ENCODE measurements at regions not wholly inside any gene's neighbourhood (a gene's known extent, or its start where the extent isn't known, plus 50 kb on each side); places are given as distances from the start of the nearest gene placed in this dataset.

DNA sequence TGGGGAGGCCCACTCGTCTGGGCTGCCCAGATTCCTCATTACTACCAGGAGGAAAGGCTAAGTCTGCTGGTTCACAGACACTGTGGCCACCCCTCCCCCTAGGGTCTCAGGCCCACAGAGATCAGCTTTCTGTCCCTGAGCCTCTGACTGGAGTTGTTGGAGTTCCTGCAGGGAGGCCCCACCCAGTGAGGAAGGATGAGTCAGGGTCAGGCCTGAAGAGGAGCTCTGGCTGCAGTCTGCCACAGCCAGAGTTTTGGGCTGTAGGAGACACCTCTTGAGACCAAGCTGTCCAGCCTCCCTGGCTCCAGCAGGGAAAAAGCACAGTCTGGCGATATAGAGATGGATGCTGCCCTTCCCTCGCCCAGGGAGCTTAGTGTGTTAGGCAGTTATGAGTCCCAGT lies 720.9 kb upstream of the SEMA6D start:
- ATAC-seq (no peak), DNase-seq (no peak)
- TF ChIP-seq, protein P1, sequence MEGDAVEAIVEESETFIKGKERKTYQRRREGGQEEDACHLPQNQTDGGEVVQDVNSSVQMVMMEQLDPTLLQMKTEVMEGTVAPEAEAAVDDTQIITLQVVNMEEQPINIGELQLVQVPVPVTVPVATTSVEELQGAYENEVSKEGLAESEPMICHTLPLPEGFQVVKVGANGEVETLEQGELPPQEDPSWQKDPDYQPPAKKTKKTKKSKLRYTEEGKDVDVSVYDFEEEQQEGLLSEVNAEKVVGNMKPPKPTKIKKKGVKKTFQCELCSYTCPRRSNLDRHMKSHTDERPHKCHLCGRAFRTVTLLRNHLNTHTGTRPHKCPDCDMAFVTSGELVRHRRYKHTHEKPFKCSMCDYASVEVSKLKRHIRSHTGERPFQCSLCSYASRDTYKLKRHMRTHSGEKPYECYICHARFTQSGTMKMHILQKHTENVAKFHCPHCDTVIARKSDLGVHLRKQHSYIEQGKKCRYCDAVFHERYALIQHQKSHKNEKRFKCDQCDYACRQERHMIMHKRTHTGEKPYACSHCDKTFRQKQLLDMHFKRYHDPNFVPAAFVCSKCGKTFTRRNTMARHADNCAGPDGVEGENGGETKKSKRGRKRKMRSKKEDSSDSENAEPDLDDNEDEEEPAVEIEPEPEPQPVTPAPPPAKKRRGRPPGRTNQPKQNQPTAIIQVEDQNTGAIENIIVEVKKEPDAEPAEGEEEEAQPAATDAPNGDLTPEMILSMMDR (IDR thresholded peaks at IDR 0.05), result no peak
- no peaks in the 10 kb centered on the region for H3K9me3 ChIP-seq
- no peaks in the 10 kb centered on the region for H3K4me1 ChIP-seq
- intact Hi-C loops (cut with DNase I), result no loop called here
- no peaks in the 10 kb centered on the region for H3K27me3 ChIP-seq (ENCODE audit: low read depth)
- H3K4me3 ChIP-seq, result no peak overlapping the region
- H3K27ac ChIP-seq, result no peak overlapping the region
- H3K36me3 ChIP-seq, result no peaks in the 10 kb centered on the region

DNA sequence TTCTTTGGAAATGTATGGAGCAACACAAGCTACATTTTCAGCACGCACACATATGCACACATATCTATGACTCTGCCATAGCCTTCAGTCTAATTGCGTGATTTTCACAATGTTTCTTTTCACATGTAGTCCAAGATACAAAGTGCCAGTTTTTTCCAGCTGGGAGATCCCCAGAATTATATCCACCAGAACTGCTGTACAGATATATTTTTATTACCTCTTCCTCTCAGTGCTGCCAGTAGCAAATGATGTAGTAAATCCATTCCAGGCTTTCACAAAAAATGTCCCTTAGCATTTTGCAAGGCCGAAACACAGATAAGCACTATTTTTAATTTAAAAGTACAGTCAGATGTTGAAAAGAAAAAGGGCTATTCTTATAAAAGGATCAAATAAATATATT lies 719.8 kb upstream of the SEMA6D start:
- Histone ChIP-seq H3K9me3 (no peaks in the 10 kb centered on the region), H3K4me1 (no peaks in the 10 kb centered on the region), H3K36me3 (no peaks in the 10 kb centered on the region), H3K27me3 (ENCODE audit: low read depth) (no peaks in the 10 kb centered on the region), H3K4me3 (no peak overlapping the region), H3K27ac (no peak overlapping the region)
- DNase-seq, result no peak
- intact Hi-C loops (cut with DNase I), result no loop called here
- no peak for ATAC-seq
- TF ChIP-seq, protein P1 (IDR thresholded peaks at IDR 0.05), result no peak

DNA sequence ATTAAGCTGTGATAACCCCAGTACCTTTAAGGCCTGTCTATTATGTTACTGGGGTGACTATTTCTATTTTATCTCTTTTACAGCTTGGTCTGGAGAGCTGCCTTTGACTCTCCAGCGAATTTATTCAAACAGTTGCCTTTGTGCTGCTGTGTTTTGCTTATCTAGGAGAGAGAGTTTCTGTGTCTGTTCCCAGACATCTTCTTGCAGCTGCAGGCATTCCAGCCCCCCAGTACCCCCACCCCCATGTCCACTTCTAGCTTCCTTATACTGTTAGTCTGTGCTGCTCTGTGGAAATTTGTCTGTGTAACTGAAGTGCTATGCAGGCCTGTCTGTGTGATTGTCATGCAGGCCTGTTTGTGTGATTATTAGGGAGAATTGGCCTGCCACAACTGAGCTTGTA lies 713.7 kb upstream of the SEMA6D start:
- TF ChIP-seq, protein P1 (IDR thresholded peaks at IDR 0.05), result no peak
- Histone ChIP-seq H3K4me3 (no peak overlapping the region), H3K4me1 (no peaks in the 10 kb centered on the region), H3K27me3 (ENCODE audit: low read depth) (no peaks in the 10 kb centered on the region), H3K27ac (no peak overlapping the region), H3K36me3 (no peaks in the 10 kb centered on the region), H3K9me3 (peaks cover 13% of the 10 kb centered on the region)
- DNase-seq (no peak), ATAC-seq (no peak)
- intact Hi-C loops (cut with DNase I), result no loop called here

DNA sequence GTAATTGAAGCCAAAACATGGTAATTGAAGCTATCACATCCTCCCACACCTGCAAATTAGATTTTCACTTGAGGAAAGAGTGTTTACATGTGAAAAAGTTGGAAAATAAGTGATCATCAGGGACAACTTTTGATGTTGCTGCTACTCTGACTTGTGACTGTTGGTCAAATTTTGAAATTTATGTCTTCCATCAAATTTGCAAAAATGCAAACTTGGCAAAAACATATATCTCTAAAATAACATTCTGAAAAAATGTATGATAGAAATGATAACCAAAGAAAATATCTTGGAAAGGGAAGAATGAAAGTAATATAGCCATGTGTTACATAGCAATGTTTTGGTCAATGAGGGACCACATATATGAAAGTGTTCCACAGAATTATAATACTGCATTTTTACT lies 703.9 kb upstream of the SEMA6D start:
- Histone ChIP-seq H3K27ac (no peak overlapping the region), H3K27me3 (ENCODE audit: low read depth) (no peaks in the 10 kb centered on the region), H3K4me3 (no peak overlapping the region), H3K4me1 (no peaks in the 10 kb centered on the region), H3K9me3 (no peaks in the 10 kb centered on the region), H3K36me3 (no peaks in the 10 kb centered on the region)
- TF ChIP-seq, protein P1 (IDR thresholded peaks at IDR 0.05), result no peak
- intact Hi-C loops (cut with DNase I), result no loop called here
- no peak for ATAC-seq
- no peak for DNase-seq

DNA sequence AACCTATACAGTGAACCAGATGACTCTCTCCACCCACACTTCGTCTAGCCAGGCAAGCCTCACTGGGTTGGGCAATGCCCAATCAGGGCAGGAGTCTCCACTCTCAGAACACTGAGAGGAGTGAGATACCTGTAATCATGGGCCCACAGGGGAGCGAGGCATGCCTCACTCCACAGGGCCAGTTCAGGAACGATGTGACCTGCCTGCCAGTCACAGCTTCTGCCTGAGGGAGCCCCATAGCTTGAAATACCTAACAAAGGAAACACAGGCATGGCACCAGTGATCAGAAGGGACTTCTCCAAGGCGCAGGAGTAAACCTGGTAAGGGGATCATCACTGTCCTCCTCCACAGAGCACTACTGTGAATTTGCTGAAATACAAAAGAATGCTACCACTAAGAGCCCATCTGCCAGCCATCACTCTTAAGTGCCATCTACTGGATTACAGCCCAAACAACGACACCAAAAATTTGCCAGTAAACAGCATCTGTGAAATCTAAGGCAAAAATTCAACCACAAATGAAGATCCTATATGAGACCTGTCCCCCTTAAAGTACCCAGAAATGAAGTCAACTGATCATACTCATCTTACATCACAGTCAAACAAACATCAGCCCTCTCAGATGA lies 689.9 kb upstream of the SEMA6D start:
- no peak for DNase-seq

More for the DNA sequence above, 689.9 kb upstream of the SEMA6D start:
- intact Hi-C loops (cut with DNase I), result no loop called here
- no peaks in the 10 kb centered on the region for H3K4me1 ChIP-seq
- ATAC-seq, result no peak
- H3K27ac ChIP-seq, result no peak overlapping the region
- H3K4me3 ChIP-seq, result no peak overlapping the region
- H3K36me3 ChIP-seq, result no peaks in the 10 kb centered on the region
- H3K27me3 ChIP-seq (ENCODE audit: low read depth), result no peaks in the 10 kb centered on the region
- TF ChIP-seq, protein P1 (IDR thresholded peaks at IDR 0.05), result no peak
- no peaks in the 10 kb centered on the region for H3K9me3 ChIP-seq

All from lower lobe of right lung (tissue), 2 donors.